Thyroid gland (tissue), 4 donors: ENCODE measurements at regions not wholly inside any gene's neighbourhood (a gene's known extent, or its start where the extent isn't known, plus 50 kb on each side); places are given as distances from the start of the nearest gene placed in this dataset.

Experiments used
- CTCF ChIP-seq, 6 experiments: fragments of 200-600 bp in 3 of 6; fragments of 450-650 bp in 3 of 6; sonication (generic) in 3 of 6; IDR thresholded peaks; one replicate each; pipeline ENCODE4 v1.5.1; 2016 to 2019; ENCODE audit warnings: antibody characterized with exemption in 6 of 6, mild to moderate bottlenecking in 2 of 6, inconsistent platforms in 1 of 6, moderate library complexity in 1 of 6
- POLR2A ChIP-seq, 2 donors: fragments of 450-650 bp; IDR thresholded peaks; one replicate each; pipeline ENCODE4 v1.6.1; 2017; ENCODE audit warnings: antibody characterized with exemption in 2 of 2, mild to moderate bottlenecking in 2 of 2, moderate library complexity in 1 of 2

- no peak for TF ChIP-seq CTCF (IDR thresholded peaks at IDR 0.05)
- TF ChIP-seq POLR2A (IDR thresholded peaks at IDR 0.05) = no peak
These were observed 287.5 kb downstream of the GLRX3 start for GRCh38 chr10:130423455-130424305.
